ENCODE measurements at regions not wholly inside any gene's neighbourhood (a gene's known extent, or its start where the extent isn't known, plus 50 kb on each side); places are given as distances from the start of the nearest gene placed in this dataset.

GRCh38 chr6:27810768-27811450 is 101.3 kb downstream of the OR2B2 start:
- no peaks in the 10 kb centered on the region for H3K9me3 ChIP-seq (replicated peaks; ENCODE audit: control insufficient read depth, insufficient read depth, low read length)
- H3K4me2 ChIP-seq (ENCODE audit: insufficient read depth, low read length), result peak overlapping the region; percentile 87
- peak overlapping the region; percentile 4 to 77 (median 70) for H3K4me3 ChIP-seq (replicated peaks in 1 of 3; ENCODE audit: insufficient read depth in 1 of 3, low read depth in 1 of 3, low read length in 3 of 3)
- no peaks in the 10 kb centered on the region for H3K79me2 ChIP-seq (ENCODE audit: control insufficient read depth, insufficient read depth, low read length)
- H3K4me1 ChIP-seq (ENCODE audit: control insufficient read depth, extremely low read depth, insufficient read depth, low read length), result peaks cover 31% of the 10 kb centered on the region
- H2AFZ ChIP-seq (ENCODE audit: low read depth, low read length), result peak overlapping the region; percentile 9
- intact Hi-C loops (cut with micrococcal nuclease) (loop anchor here (1.0 to 10.0 kb wide), 6 partner anchors 14 to 1779 kb away; a partner anchor contains a TSS), dilution Hi-C loops (cut with MboI; ENCODE audit: extremely low pct_ligation_motif_present, low sequenced_read_pairs) (no loop called here)
- peak; percentile 25 for DNase-seq (ENCODE audit: low read depth, low spot score)
- no peaks in the 10 kb centered on the region for H3K27me3 ChIP-seq (ENCODE audit: control insufficient read depth in 2 of 2, insufficient read depth in 2 of 2, low read length in 2 of 2)
- FAIRE-seq, result no peak
- peak overlapping the region; percentile 68 for H3K9ac ChIP-seq (replicated peaks; ENCODE audit: extremely low read depth, insufficient read depth, low read length)
- ChIA-PET POLR2A (interaction anchor here (0.6 to 5.7 kb wide), 20 partner anchors 13 to 1794 kb away, joined by 3 to 99 read pairs (median 8); a partner anchor contains a TSS), CTCF (interaction anchor here (0.7 to 6.8 kb wide), 12 partner anchors 12 to 1785 kb away, joined by 3 to 67 read pairs (median 5); a partner anchor contains a TSS)
- TF ChIP-seq EZH2 (IDR thresholded peaks at IDR 0.05; ENCODE audit: borderline replicate concordance, low read depth, low read length, severe bottlenecking), result no peak
- no peak for TF ChIP-seq MYC (IDR thresholded peaks at IDR 0.05; ENCODE audit: low read depth, low read length)
- no peak for TF ChIP-seq MAX (IDR thresholded peaks at IDR 0.05; ENCODE audit: insufficient read depth, insufficient read length)
- TF ChIP-seq CTCF (IDR thresholded peaks at IDR 0.05; ENCODE audit: extremely low read depth in 1 of 2, insufficient read depth in 1 of 2, low read depth in 1 of 2, low read length in 2 of 2), result no peak
- TF ChIP-seq GATA2 (IDR thresholded peaks at IDR 0.05; ENCODE audit: insufficient read depth, insufficient read length, low read depth, low read length), result no peak
- TF ChIP-seq FOS (IDR thresholded peaks at IDR 0.05; ENCODE audit: borderline replicate concordance, insufficient read depth, low read length), result no peak
- no peak for TF ChIP-seq POLR2AphosphoS5 (IDR thresholded peaks at IDR 0.05; ENCODE audit: insufficient read depth, low read depth, low read length)
- TF ChIP-seq JUN (IDR thresholded peaks at IDR 0.05; ENCODE audit: borderline replicate concordance, insufficient read depth, insufficient read length, low read depth), result no peak
- no peak for TF ChIP-seq POLR2A (IDR thresholded peaks at IDR 0.05; ENCODE audit: low read depth, low read length)
- H3K27ac ChIP-seq (ENCODE audit: insufficient read depth, low read depth, low read length), result peak overlapping the region; percentile 59
- H4K20me1 ChIP-seq (replicated peaks; ENCODE audit: control insufficient read depth, extremely low read depth, insufficient read depth, low read length), result no peaks in the 10 kb centered on the region
- no TSS peak for BruUV-seq (replicated peaks)
- H3K9me1 ChIP-seq (replicated peaks; ENCODE audit: control insufficient read depth, extremely low read depth, insufficient read depth, low read length), result no peaks in the 10 kb centered on the region
- H3K36me3 ChIP-seq (ENCODE audit: control insufficient read depth in 2 of 2, extremely low read depth in 1 of 2, insufficient read depth in 2 of 2, low read length in 2 of 2), result no peaks in the 10 kb centered on the region

All from endothelial cell of umbilical vein (primary cell).